H9 (cell line): ENCODE measurements at regions not wholly inside any gene's neighbourhood (a gene's known extent, or its start where the extent isn't known, plus 50 kb on each side); places are given as distances from the start of the nearest gene placed in this dataset.

Experiments used
- DNase-seq: peaks from one replicate; pipeline ENCODE4 v3.0.0-alpha.2; 2017
- H2AFZ ChIP-seq: one replicate; pipeline ENCODE4 v1.6.1; 2013; ENCODE audit warnings: mild to moderate bottlenecking, low read length, control low read depth, moderate library complexity
- H2AK5ac ChIP-seq: 2 replicates; pipeline ENCODE4 v1.6.1; 2013; ENCODE audit warnings: low read length, control low read depth, mixed read lengths; ENCODE audit not compliant: insufficient read length
- H2BK120ac ChIP-seq: one replicate; pipeline ENCODE4 v1.6.1; 2013; ENCODE audit warnings: low read depth, mild to moderate bottlenecking, low read length, control low read depth, inconsistent platforms; ENCODE audit not compliant: poor library complexity, severe bottlenecking
- H2BK12ac ChIP-seq: 2 replicates; pipeline ENCODE4 v1.6.1; 2013; ENCODE audit warnings: low read length, control low read depth, mixed read lengths, low read depth; ENCODE audit not compliant: insufficient read length
- H2BK15ac ChIP-seq: 2 replicates; pipeline ENCODE4 v1.6.1; 2013; ENCODE audit warnings: low read depth, low read length, control low read depth
- H2BK20ac ChIP-seq: one replicate; pipeline ENCODE4 v1.6.1; 2013; ENCODE audit warnings: low read depth, mild to moderate bottlenecking, low read length, control low read depth, inconsistent platforms; ENCODE audit not compliant: poor library complexity, severe bottlenecking
- H2BK5ac ChIP-seq: 2 replicates; pipeline ENCODE4 v1.6.1; 2013; ENCODE audit warnings: low read length, control low read depth, mixed read lengths; ENCODE audit not compliant: insufficient read length
- H3K14ac ChIP-seq: 2 replicates; pipeline ENCODE4 v1.6.1; 2013; ENCODE audit warnings: low read length, control low read depth; ENCODE audit not compliant: insufficient read depth
- H3K18ac ChIP-seq: 2 replicates; pipeline ENCODE4 v1.6.1; 2013; ENCODE audit warnings: low read depth, mild to moderate bottlenecking, mixed read lengths, low read length, control low read depth; ENCODE audit not compliant: insufficient read length
- H3K23ac ChIP-seq: 2 replicates; pipeline ENCODE4 v1.6.1; 2013; ENCODE audit warnings: low read length, control low read depth, mixed read lengths, low read depth; ENCODE audit not compliant: insufficient read length
- H3K23me2 ChIP-seq: 2 replicates; pipeline ENCODE4 v1.6.1; 2013; ENCODE audit warnings: low read depth, mild to moderate bottlenecking, mixed read lengths, low read length, control low read depth; ENCODE audit not compliant: insufficient read length, poor library complexity, severe bottlenecking
- H3K27ac ChIP-seq: 2 replicates; pipeline ENCODE4 v1.5.1; 2013; ENCODE audit warnings: low read length, control low read depth, mixed read lengths, low read depth; ENCODE audit not compliant: insufficient read length
- H3K27me3 ChIP-seq: 2 replicates; pipeline ENCODE4 v1.6.1; 2013; ENCODE audit warnings: low read length, control low read depth, inconsistent platforms; ENCODE audit not compliant: insufficient read depth
- H3K4ac ChIP-seq: 2 replicates; pipeline ENCODE4 v1.6.1; 2013; ENCODE audit warnings: low read depth, mild to moderate bottlenecking, control low read depth, inconsistent platforms, low read length, moderate library complexity
- H3K4me1 ChIP-seq: 2 replicates; pipeline ENCODE4 v1.6.1; 2013; ENCODE audit warnings: low read length, control low read depth, inconsistent platforms; ENCODE audit not compliant: insufficient read depth
- H3K4me2 ChIP-seq: 2 replicates; pipeline ENCODE4 v1.6.1; 2013; ENCODE audit warnings: low read length, control low read depth, mixed read lengths; ENCODE audit not compliant: insufficient read length, insufficient read depth
- H3K56ac ChIP-seq: 2 replicates; pipeline ENCODE4 v1.6.1; 2013; ENCODE audit warnings: low read depth, mild to moderate bottlenecking, mixed read lengths, low read length, control low read depth; ENCODE audit not compliant: insufficient read length
- H3K79me1 ChIP-seq: 2 replicates; pipeline ENCODE4 v1.6.1; 2013; ENCODE audit warnings: low read depth, mild to moderate bottlenecking, moderate library complexity, low read length, control low read depth, inconsistent platforms; ENCODE audit not compliant: insufficient read depth, poor library complexity, severe bottlenecking
- H3K79me2 ChIP-seq: 2 replicates; pipeline ENCODE4 v1.6.1; 2013; ENCODE audit warnings: low read length, control low read depth, inconsistent platforms; ENCODE audit not compliant: insufficient read depth
- H3K9ac ChIP-seq: 2 replicates; pipeline ENCODE4 v1.6.1; 2013; ENCODE audit warnings: low read length, control low read depth, mixed read lengths; ENCODE audit not compliant: insufficient read length; ENCODE audit errors: extremely low read depth
- H3K9me3 ChIP-seq: one replicate; pipeline ENCODE4 v1.6.1; 2013; ENCODE audit warnings: low read depth, low read length, inconsistent platforms; ENCODE audit not compliant: control insufficient read depth
- H3T11ph ChIP-seq: one replicate; pipeline ENCODE4 v1.6.1; 2013; ENCODE audit warnings: mild to moderate bottlenecking, low read length, control low read depth, inconsistent platforms
- H4K20me1 ChIP-seq: one replicate; pipeline ENCODE4 v1.6.1; 2013; ENCODE audit not compliant: control insufficient read depth, insufficient read length, insufficient read depth
- H4K5ac ChIP-seq: 2 replicates; pipeline ENCODE4 v1.6.1; 2013; ENCODE audit warnings: low read depth, mild to moderate bottlenecking, mixed read lengths, low read length, control low read depth; ENCODE audit not compliant: insufficient read length
- H4K8ac ChIP-seq: replicated peaks from 2 replicates; pipeline ENCODE4 v1.6.1; 2013; ENCODE audit warnings: low read length, control low read depth, mixed read lengths, low read depth; ENCODE audit not compliant: insufficient read length
- H4K91ac ChIP-seq: 2 replicates; pipeline ENCODE4 v1.6.1; 2013; ENCODE audit warnings: low read depth, mild to moderate bottlenecking, moderate library complexity, mixed read lengths, low read length, control low read depth; ENCODE audit not compliant: insufficient read length
- H3K27ac Mint-ChIP-seq, 3 experiments: 2 replicates in 2 of 3; 3 replicates in 1 of 3; pipeline ENCODE4 v1.8.0; 2020 to 2021; ENCODE audit warnings: mixed read lengths in 3 of 3, mild to moderate bottlenecking in 1 of 3, moderate library complexity in 1 of 3
- H3K27me3 Mint-ChIP-seq: 2 replicates; pipeline ENCODE4 v1.8.0; 2021; ENCODE audit warnings: low read depth, mild to moderate bottlenecking, moderate library complexity, mixed read lengths
- H3K36me3 Mint-ChIP-seq, 3 experiments: 2 replicates in 2 of 3; 3 replicates in 1 of 3; pipeline ENCODE4 v1.8.0; 2020 to 2021; ENCODE audit warnings: low read depth in 3 of 3, mixed read lengths in 3 of 3; ENCODE audit not compliant: insufficient read depth in 1 of 3
- H3K4me1 Mint-ChIP-seq, 2 experiments: 2 replicates each; pipeline ENCODE4 v1.8.0; 2020; ENCODE audit warnings: mixed read lengths in 2 of 2
- H3K4me3 Mint-ChIP-seq, 2 experiments: 2 replicates in 1 of 2; 3 replicates in 1 of 2; pipeline ENCODE4 v1.8.0; 2020 to 2021; ENCODE audit warnings: mild to moderate bottlenecking in 2 of 2, mixed read lengths in 2 of 2, moderate library complexity in 1 of 2
- H3K9me3 Mint-ChIP-seq, 2 experiments: 2 replicates in 1 of 2; 3 replicates in 1 of 2; pipeline ENCODE4 v1.8.0; 2020; ENCODE audit warnings: mild to moderate bottlenecking in 2 of 2, mixed read lengths in 2 of 2, moderate library complexity in 1 of 2
- CTCF ChIP-seq: fragments of 200-600 bp; sonication (generic); conservative IDR thresholded peaks from 3 replicates; pipeline ENCODE4 v1.8.0; 2021; ENCODE audit warnings: antibody characterized with exemption, mild to moderate bottlenecking
- WGBS: extraction: QIAGEN DNeasy Blood & Tissue Kit; methylation state at CpG from one replicate; pipeline ENCODE4 v1.1.7; 2013; ENCODE audit warnings: missing lambda C conversion rate, low lambda C conversion rate, mixed read lengths; ENCODE audit not compliant: insufficient read length; ENCODE audit errors: extremely low coverage; 5-methylcytosine and 5-hydroxymethylcytosine counted together

DNA sequence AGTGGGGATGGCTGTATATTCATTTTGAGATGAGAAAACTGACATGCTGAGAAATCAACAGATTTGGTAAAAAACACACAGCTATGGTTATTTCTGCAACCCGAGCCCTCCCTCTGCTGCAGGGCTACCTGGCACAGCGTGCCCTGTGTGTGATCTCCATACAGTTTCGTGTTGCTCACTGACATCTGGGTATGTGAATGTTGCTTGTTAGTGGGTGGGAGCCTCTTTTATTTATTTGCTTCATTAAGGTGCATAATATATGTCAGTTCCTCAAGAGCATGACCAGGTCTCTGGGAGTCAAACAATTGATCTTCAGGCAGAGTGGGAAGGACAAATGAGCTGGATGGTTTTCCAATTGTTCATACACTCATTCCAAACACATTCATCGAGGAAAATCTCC lies 139.1 kb upstream of the FHL2 start:
- no peaks in the 10 kb centered on the region for H3K79me2 ChIP-seq

More for the DNA sequence above, 139.1 kb upstream of the FHL2 start:
- H3K18ac ChIP-seq: no peak overlapping the region
- no peak overlapping the region for H3K4me2 ChIP-seq
- no peak overlapping the region for H3K9ac ChIP-seq
- H2AFZ ChIP-seq: no peak overlapping the region
- H3K4me3 Mint-ChIP-seq: no peak overlapping the region
- no peak overlapping the region for H2AK5ac ChIP-seq
- no peaks in the 10 kb centered on the region; the same call in 1 of the 2 replicates for H3K27me3 Mint-ChIP-seq
- H3K36me3 Mint-ChIP-seq: no peaks in the 10 kb centered on the region
- H2BK120ac ChIP-seq: no peak overlapping the region
- no peaks in the 10 kb centered on the region for H3K79me1 ChIP-seq
- H3K27ac Mint-ChIP-seq: no peak overlapping the region
- no peak overlapping the region for H3K14ac ChIP-seq
- H4K8ac ChIP-seq: no peak overlapping the region
- H3K27me3 ChIP-seq: no peaks in the 10 kb centered on the region
- H3K27ac ChIP-seq: no peak overlapping the region
- H3K23ac ChIP-seq: no peak overlapping the region
- H4K5ac ChIP-seq: no peak overlapping the region
- H4K20me1 ChIP-seq: no peaks in the 10 kb centered on the region
- H3K9me3 ChIP-seq: no peaks in the 10 kb centered on the region
- no peak overlapping the region for H4K91ac ChIP-seq
- no peak overlapping the region for H3K56ac ChIP-seq
- WGBS: no CpG with 5 or more reads among the region's 4 CpGs
- no peaks in the 10 kb centered on the region for H3K4me1 ChIP-seq
- H3T11ph ChIP-seq: no peak overlapping the region
- peaks cover 0 to 2% of the 10 kb centered on the region in 2 experiments; a peak in 1 of 5 replicates for H3K9me3 Mint-ChIP-seq
- no peak for TF ChIP-seq CTCF
- DNase-seq: no peak
- no peak overlapping the region for H2BK5ac ChIP-seq
- no peaks in the 10 kb centered on the region for H3K23me2 ChIP-seq
- H3K4ac ChIP-seq: no peak overlapping the region
- no peak overlapping the region for H2BK15ac ChIP-seq
- no peak overlapping the region for H2BK12ac ChIP-seq
- peaks cover 0 to 6% of the 10 kb centered on the region in 2 experiments; a peak in 2 of 4 replicates for H3K4me1 Mint-ChIP-seq
- H2BK20ac ChIP-seq: no peak overlapping the region
